Endothelial cell of umbilical vein (primary cell): ENCODE measurements at regions not wholly inside any gene's neighbourhood (a gene's known extent, or its start where the extent isn't known, plus 50 kb on each side); places are given as distances from the start of the nearest gene placed in this dataset.

ENCODE experiments used
- BruUV-seq: library from RNA; stranded (reverse); fragments of 400-500 nt; replicated peaks from 2 replicates; lab custom pipeline; 2021; lab: Mats Ljungman, UMichigan
- CTCF ChIA-PET: fragments of 300-600, 350-600 bp; sonication (Branson Sonifier 250); formaldehyde crosslinking; loops from one replicate; lab custom pipeline; 2021; ENCODE audit warnings: antibody characterized with exemption, inconsistent platforms; lab: Charles Lee
- POLR2A ChIA-PET: fragments of 300-600, 350-600 bp; sonication (Branson Sonifier 250); formaldehyde crosslinking; loops from one replicate; lab custom pipeline; 2021; ENCODE audit warnings: antibody characterized with exemption, inconsistent platforms; lab: Charles Lee
- DNase-seq: peaks from one replicate; pipeline ENCODE4 v3.0.0-alpha.2; 2011; ENCODE audit warnings: low read depth, low spot score
- FAIRE-seq: peaks from 2 replicates; lab custom pipeline; 2011; peaks lifted over from hg19 to GRCh38; lab: Jason Lieb, UNC
- H2AFZ ChIP-seq: 2 replicates; pipeline ENCODE4 v1.6.0; 2012; ENCODE audit warnings: low read depth, low read length, control low read depth, inconsistent platforms
- H3K27ac ChIP-seq: 2 replicates; pipeline ENCODE4 v1.5.1; 2011; ENCODE audit warnings: low read depth, mild to moderate bottlenecking, control low read depth, low read length, moderate library complexity; ENCODE audit not compliant: insufficient read depth
- H3K27me3 ChIP-seq, 2 experiments: 2 replicates each; pipeline versions ENCODE4 v1.6.0 to v1.6.1; 2011; ENCODE audit warnings: low read length in 2 of 2, mixed read lengths in 1 of 2; ENCODE audit not compliant: control insufficient read depth in 2 of 2, insufficient read depth in 2 of 2
- H3K36me3 ChIP-seq, 2 experiments: 2 replicates in 1 of 2; 3 replicates in 1 of 2; pipeline ENCODE4 v1.5.1; 2011; ENCODE audit warnings: low read length in 2 of 2, mild to moderate bottlenecking in 1 of 2, moderate library complexity in 1 of 2; ENCODE audit not compliant: control insufficient read depth in 2 of 2, insufficient read depth in 2 of 2; ENCODE audit errors: extremely low read depth in 1 of 2
- H3K4me1 ChIP-seq: 3 replicates; pipeline ENCODE4 v1.5.1; 2011; ENCODE audit warnings: mild to moderate bottlenecking, low read length; ENCODE audit not compliant: control insufficient read depth, insufficient read depth; ENCODE audit errors: extremely low read depth
- H3K4me2 ChIP-seq: 2 replicates; pipeline ENCODE4 v1.6.1; 2011; ENCODE audit warnings: low read length, control low read depth, mixed read lengths; ENCODE audit not compliant: insufficient read depth
- H3K4me3 ChIP-seq, 3 experiments: fragments of 200-600 bp in 1 of 3; sonication (generic), shearing (Covaris generic) in 1 of 3; replicated peaks in 1 of 3; 2 replicates each; pipeline ENCODE4 v1.5.1; 2011 to 2016; ENCODE audit warnings: control low read depth in 3 of 3, low read length in 3 of 3, mild to moderate bottlenecking in 2 of 3, inconsistent platforms in 1 of 3, low read depth in 1 of 3, moderate library complexity in 1 of 3; ENCODE audit not compliant: insufficient read depth in 1 of 3
- H3K79me2 ChIP-seq: 2 replicates; pipeline ENCODE4 v1.6.0; 2012; ENCODE audit warnings: low read length, inconsistent platforms; ENCODE audit not compliant: control insufficient read depth, insufficient read depth
- H3K9ac ChIP-seq: replicated peaks from 2 replicates; pipeline ENCODE3; 2011; ENCODE audit warnings: low read length, control low read depth; ENCODE audit not compliant: insufficient read depth; ENCODE audit errors: extremely low read depth
- H3K9me1 ChIP-seq: replicated peaks from 3 replicates; pipeline ENCODE4 v1.6.0; 2011; ENCODE audit warnings: mild to moderate bottlenecking, low read length; ENCODE audit not compliant: control insufficient read depth, insufficient read depth; ENCODE audit errors: extremely low read depth
- H3K9me3 ChIP-seq: replicated peaks from 2 replicates; pipeline ENCODE4 v1.5.1; 2012; ENCODE audit warnings: low read length, inconsistent platforms; ENCODE audit not compliant: control insufficient read depth, insufficient read depth
- H4K20me1 ChIP-seq: replicated peaks from 2 replicates; pipeline ENCODE3; 2011; ENCODE audit warnings: mild to moderate bottlenecking, low read length; ENCODE audit not compliant: control insufficient read depth, insufficient read depth; ENCODE audit errors: extremely low read depth
- CTCF ChIP-seq, 2 donors: IDR thresholded peaks; 1 replicate in 1 of 2; 2 replicates in 1 of 2; pipeline ENCODE4 v1.5.1; 2011; ENCODE audit warnings: low read length in 2 of 2, mild to moderate bottlenecking in 2 of 2, moderate library complexity in 2 of 2, control low read depth in 1 of 2, inconsistent platforms in 1 of 2, low read depth in 1 of 2; ENCODE audit not compliant: insufficient read depth in 1 of 2; ENCODE audit errors: extremely low read depth in 1 of 2
- EZH2 ChIP-seq: IDR thresholded peaks from 2 replicates; pipeline ENCODE4 v1.6.1; 2012; ENCODE audit warnings: borderline replicate concordance, low read depth, mild to moderate bottlenecking, moderate library complexity, low read length, inconsistent platforms; ENCODE audit not compliant: severe bottlenecking
- FOS ChIP-seq: IDR thresholded peaks from 2 replicates; pipeline ENCODE4 v1.6.1; 2011; ENCODE audit warnings: mild to moderate bottlenecking, low read length, moderate library complexity, borderline replicate concordance; ENCODE audit not compliant: insufficient read depth
- GATA2 ChIP-seq: IDR thresholded peaks from 2 replicates; pipeline ENCODE4 v1.7.0; 2011; ENCODE audit warnings: low read depth, mild to moderate bottlenecking, moderate library complexity, mixed read lengths, low read length; ENCODE audit not compliant: insufficient read length, insufficient read depth
- JUN ChIP-seq: IDR thresholded peaks from 2 replicates; pipeline ENCODE4 v1.6.1; 2011; ENCODE audit warnings: borderline replicate concordance, low read depth; ENCODE audit not compliant: insufficient read length, insufficient read depth
- MAX ChIP-seq: IDR thresholded peaks from 2 replicates; pipeline ENCODE4 v1.6.1; 2011; ENCODE audit not compliant: insufficient read depth, insufficient read length
- MYC ChIP-seq: IDR thresholded peaks from one replicate; pipeline ENCODE4 v1.6.1; 2011; ENCODE audit warnings: mild to moderate bottlenecking, low read depth, low read length
- POLR2A ChIP-seq: IDR thresholded peaks from 2 replicates; pipeline ENCODE4 v1.6.1; 2012; ENCODE audit warnings: low read depth, mild to moderate bottlenecking, control low read depth, low read length
- POLR2AphosphoS5 ChIP-seq: IDR thresholded peaks from 2 replicates; pipeline ENCODE4 v1.6.1; 2012; ENCODE audit warnings: low read depth, mild to moderate bottlenecking, control low read depth, low read length, moderate library complexity; ENCODE audit not compliant: insufficient read depth
- dilution Hi-C: fragments of 300-500 bp; cut with MboI; formaldehyde crosslinking; loops from one replicate; pipeline ENCODE4 v1.15.0; 2019; ENCODE audit warnings: low sequenced_read_pairs; ENCODE audit not compliant: extremely low pct_ligation_motif_present
- intact Hi-C: fragments of 100-400 bp; cut with micrococcal nuclease; formaldehyde crosslinking; loops from one replicate; pipeline ENCODE4 v1.10.0; 2022

GRCh38 chr1:222167896-222168295 is 380.0 kb downstream of the HHIPL2 start:
- BruUV-seq, result no TSS peak
- Histone ChIP-seq H3K9ac (no peak overlapping the region), H2AFZ (no peak overlapping the region), H3K79me2 (no peaks in the 10 kb centered on the region), H3K27me3 (no peaks in the 10 kb centered on the region), H3K4me2 (no peak overlapping the region), H4K20me1 (no peaks in the 10 kb centered on the region), H3K4me3 (no peak overlapping the region), H3K9me1 (no peaks in the 10 kb centered on the region), H3K36me3 (no peaks in the 10 kb centered on the region), H3K9me3 (peaks cover 2% of the 10 kb centered on the region), H3K4me1 (no peaks in the 10 kb centered on the region), H3K27ac (no peak overlapping the region)
- DNase-seq (no peak), FAIRE-seq (no peak)
- intact Hi-C loops, result no loop called here
- ChIA-PET POLR2A (no interaction called here), CTCF (no interaction called here)
- TF ChIP-seq MAX (no peak), GATA2 (no peak), FOS (no peak), POLR2A (no peak), POLR2AphosphoS5 (no peak), JUN (no peak), CTCF (IDR thresholded peaks at IDR 0.05; ENCODE audit: extremely low read depth in 1 of 2, insufficient read depth in 1 of 2, low read depth in 1 of 2, low read length in 2 of 2) (no peak), MYC (no peak), EZH2 (no peak)
- dilution Hi-C loops, result no loop called here
